Hematopoietic multipotent progenitor cell (in vitro differentiated cells): ENCODE measurements at regions not wholly inside any gene's neighbourhood (a gene's known extent, or its start where the extent isn't known, plus 50 kb on each side); places are given as distances from the start of the nearest gene placed in this dataset.

Experiments
- DNase-seq, 3 donors: peaks; one replicate each; pipeline ENCODE4 v3.0.0-alpha.2; 2011 to 2015; ENCODE audit warnings: low read depth in 2 of 3, low spot score in 2 of 3

DNA sequence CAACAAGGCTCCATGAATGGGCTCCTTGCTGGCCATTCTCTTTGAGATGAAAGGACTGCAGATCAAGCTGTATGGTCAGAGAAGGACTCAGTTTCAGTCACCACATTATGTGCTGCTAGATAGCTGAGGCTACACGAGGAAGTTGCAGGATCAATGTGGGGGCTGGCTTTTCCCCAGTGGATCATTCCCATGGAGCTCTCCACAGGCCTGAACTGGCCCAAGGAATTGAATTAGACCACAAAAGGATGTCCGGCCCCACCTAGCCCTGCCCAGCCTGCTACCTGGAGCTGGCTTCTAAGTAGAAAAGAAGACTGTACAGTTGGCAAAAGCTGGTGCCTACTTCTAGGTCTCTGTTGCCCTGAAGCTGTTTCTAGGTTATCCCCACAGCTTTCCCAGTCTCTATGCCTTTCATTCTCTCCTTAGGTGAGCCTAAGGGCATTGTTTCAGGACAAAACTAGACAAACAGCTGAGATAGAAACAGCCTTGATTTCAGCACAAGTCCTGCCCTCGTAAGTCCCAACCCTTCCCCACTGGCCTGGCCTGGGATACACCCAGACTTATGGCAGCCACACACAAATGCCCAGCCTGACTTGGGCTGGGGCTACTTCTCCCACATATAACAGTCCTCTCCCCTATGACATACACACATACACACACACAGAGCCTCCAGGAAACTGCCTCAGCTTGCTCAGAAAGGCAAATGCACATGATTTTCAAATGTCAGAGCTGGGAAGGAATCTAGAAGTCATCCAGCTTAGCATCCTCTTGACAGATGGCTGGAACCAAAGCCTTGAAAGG, 129.1 kb upstream of the NCAM1 start:
- DNase-seq = no peak

DNA sequence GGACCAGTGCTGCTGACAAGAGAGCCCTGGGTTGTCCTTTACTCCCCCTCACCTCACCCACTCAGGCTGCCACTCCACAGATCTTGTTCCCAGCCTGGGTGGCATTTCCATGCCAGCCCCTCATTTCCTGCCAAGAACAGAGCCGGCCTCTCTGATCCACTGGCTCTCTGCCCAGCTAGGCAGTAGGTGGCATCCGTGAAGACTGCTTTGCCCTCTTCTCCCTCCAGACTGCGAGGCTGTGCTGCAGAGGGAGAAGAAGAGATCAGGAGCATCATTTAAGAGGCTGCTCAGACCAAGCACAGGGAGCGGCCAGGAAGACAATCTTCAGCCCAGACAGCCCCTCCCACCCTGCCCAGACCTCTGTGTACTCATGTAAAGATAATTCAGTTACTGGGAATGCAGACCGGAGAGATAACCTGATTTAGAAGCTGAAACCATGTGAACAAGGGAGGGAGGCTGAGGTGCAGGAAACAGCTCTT, 126.9 kb upstream of the NCAM1 start:
- DNase-seq = no peak

GRCh38 chr11:112835591-112836255, 125.5 kb upstream of the NCAM1 start:
- no peak for DNase-seq

DNA sequence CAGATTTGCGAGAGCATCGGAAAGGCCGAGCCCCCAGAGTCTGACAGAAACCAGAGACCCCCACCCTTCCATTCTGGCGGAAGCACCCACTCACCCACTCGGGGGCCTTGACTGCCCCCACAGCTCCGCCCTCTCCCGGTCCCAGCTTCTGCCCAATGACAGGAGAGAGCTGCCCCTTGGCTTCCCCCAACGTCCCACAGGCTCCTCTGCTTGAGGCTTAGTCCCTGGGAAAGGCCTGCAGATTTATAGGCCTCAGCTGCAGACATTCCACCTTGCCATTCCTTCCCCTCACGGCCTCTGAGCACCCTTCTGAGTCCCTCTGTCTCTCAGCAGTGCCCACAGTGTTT, 125.0 kb upstream of the NCAM1 start:
- no peak for DNase-seq

- peak in 2 of 3 donors; percentile 9 to 26 for DNase-seq
These were observed 123.9 kb upstream of the NCAM1 start for GRCh38 chr11:112837162-112837826.

- DNase-seq = no peak
These were observed 122.2 kb upstream of the NCAM1 start for GRCh38 chr11:112839051-112839450.

DNA sequence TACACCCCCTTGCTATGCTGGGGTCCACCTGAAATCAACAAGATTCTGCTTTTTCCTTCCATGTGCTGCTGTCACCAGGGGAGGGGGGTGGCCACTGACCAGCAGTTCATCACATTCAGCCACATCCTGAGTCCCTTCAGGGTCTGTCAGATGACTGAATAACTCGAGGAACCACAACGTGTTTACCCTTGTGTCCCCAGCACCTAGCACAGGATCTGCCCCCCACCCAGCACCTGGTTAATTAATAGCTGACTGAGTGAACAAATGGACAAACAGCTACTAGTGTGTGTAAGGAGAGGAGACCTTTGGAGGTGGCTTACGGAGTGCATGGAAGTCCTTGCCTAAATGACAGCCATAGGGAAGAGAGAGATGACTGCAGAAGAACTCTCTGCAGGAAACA, 119.5 kb upstream of the NCAM1 start:
- no peak for DNase-seq

DNA sequence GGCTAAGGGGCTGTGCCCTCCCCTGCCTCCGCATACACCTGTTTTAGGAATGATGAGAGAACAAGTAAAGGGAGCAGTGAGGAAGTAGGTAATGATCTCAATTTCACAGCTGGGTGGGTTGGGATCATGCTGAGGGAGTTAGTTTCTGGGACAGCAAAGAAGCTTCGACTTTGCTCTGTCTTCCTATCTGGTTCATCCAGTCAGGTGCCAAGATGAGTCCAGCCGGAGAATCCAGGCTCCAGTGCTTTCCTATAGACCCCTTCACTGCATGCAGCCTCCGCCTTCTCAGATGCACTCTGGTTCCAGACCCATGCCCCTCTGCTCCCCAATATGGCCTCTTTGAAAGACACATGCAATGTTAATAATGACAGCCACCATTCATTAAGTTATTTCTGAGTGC, 119.1 kb upstream of the NCAM1 start:
- DNase-seq = no peak

GRCh38 chr11:112844517-112844916, 116.7 kb upstream of the NCAM1 start:
- DNase-seq = no peak

- DNase-seq = no peak
These were observed 113.7 kb upstream of the NCAM1 start for GRCh38 chr11:112847568-112847967.

GRCh38 chr11:112852143-112852866, 108.9 kb upstream of the NCAM1 start:
- DNase-seq = no peak

GRCh38 chr11:112856133-112856532, 105.1 kb upstream of the NCAM1 start:
- no peak for DNase-seq

GRCh38 chr11:112856591-112856990, 104.6 kb upstream of the NCAM1 start:
- no peak for DNase-seq

- DNase-seq = no peak
These were observed 102.8 kb upstream of the NCAM1 start for GRCh38 chr11:112858289-112859023.

DNA sequence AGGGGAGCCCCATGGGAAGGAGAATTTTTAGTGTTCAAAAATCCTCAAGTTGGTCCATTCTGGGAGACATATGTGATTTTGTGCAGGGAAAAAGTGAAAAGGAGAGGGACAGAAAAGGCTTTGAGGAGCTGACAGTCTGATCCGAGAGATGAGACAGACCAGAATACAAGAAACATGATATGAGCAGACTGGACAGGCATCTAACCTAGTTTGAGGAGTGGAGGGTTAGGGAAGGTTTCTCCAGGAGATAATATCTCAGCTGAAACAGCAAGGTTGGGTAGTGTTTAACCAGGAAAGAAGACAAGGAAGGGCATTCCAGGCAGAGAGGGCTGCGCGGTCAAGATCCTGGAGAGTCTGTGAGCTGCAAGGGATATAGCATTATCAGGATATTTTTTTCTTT, 101.4 kb upstream of the NCAM1 start:
- DNase-seq = no peak

GRCh38 chr11:112861356-112861755, 99.9 kb upstream of the NCAM1 start:
- DNase-seq = no peak

DNA sequence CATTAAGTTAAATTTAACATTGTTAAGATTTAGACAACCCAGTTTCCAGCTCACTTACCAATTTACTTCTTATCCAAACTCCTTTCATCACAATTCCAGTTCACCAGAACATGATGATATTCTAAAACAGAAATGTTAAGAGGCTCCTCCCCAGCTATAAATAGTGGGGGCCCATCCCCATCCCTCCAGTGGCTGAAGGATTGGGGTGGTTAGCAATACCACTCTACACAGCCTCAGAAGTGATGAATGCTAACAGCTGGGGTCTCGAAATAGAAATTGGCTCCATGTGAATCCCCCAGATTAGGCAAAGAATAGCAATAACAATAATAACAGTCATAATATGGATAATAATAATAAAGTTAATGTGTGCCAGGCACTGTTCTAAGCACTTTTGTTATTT, 97.9 kb upstream of the NCAM1 start:
- DNase-seq = no peak

GRCh38 chr11:112864672-112865071, 96.5 kb upstream of the NCAM1 start:
- DNase-seq = no peak

DNA sequence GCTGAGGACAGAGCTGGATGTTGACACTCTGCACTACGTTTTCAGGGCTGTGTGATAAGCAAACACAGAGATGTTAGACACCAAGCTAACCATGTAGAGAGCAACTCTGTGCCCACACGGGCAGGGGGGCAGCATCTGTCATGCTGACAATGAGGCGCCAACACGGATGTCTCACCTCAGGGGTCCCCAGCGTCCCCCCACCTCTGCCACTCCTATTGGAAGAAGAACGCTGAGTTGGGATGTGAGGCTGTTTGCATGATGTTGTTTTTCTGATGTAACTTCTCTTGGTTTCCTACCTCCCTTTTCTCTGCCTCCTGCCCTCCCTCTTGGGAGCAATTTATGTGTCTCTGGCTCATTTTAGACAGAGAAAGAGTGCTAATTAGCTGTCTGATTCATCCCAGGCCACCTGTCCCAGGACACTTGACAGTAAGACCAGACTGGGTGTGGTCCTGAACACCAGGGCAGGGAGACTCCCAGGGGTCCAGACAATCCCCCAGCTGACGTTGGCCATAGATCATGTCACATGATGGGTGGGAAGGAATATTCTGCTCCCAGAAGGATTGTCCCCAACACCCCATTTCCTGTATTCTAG, 89.2 kb upstream of the NCAM1 start:
- no peak for DNase-seq

- no peak for DNase-seq
These were observed 86.2 kb upstream of the NCAM1 start for GRCh38 chr11:112874980-112875379.
